Inflammatory macrophage (primary cell): ENCODE measurements at regions not wholly inside any gene's neighbourhood (a gene's known extent, or its start where the extent isn't known, plus 50 kb on each side); places are given as distances from the start of the nearest gene placed in this dataset.

Source experiments
- DNase-seq, 2 donors: peaks; one replicate each; pipeline ENCODE4 v3.0.0-alpha.2; 2020 to 2022

GRCh38 chr12:91422811-91423692 is 240.4 kb upstream of the DCN start:
- no peak for DNase-seq

- no peak for DNase-seq
Measured at GRCh38 chr12:91422127-91422526, 239.5 kb upstream of the DCN start.

- DNase-seq = no peak
Measured at GRCh38 chr12:91419809-91420208, 237.2 kb upstream of the DCN start.

GRCh38 chr12:91418221-91419090 is 235.8 kb upstream of the DCN start:
- no peak for DNase-seq

GRCh38 chr12:91417650-91418049 is 235.0 kb upstream of the DCN start:
- no peak for DNase-seq

- DNase-seq = no peak
Measured at GRCh38 chr12:91414636-91415035, 232.0 kb upstream of the DCN start.

GRCh38 chr12:91413581-91414546 is 231.2 kb upstream of the DCN start:
- no peak for DNase-seq

- no peak for DNase-seq
Measured at GRCh38 chr12:91406920-91407341, 224.3 kb upstream of the DCN start.

GRCh38 chr12:91404441-91404840 is 221.8 kb upstream of the DCN start:
- DNase-seq = no peak

- DNase-seq = no peak
Measured at GRCh38 chr12:91401190-91401589, 218.6 kb upstream of the DCN start.

GRCh38 chr12:91400271-91400670 is 217.7 kb upstream of the DCN start:
- DNase-seq = no peak

- DNase-seq = no peak
Measured at GRCh38 chr12:91397866-91398532, 215.4 kb upstream of the DCN start.

- no peak for DNase-seq
Measured at GRCh38 chr12:91396293-91396692, 213.7 kb upstream of the DCN start.

GRCh38 chr12:91395628-91396135 is 213.1 kb upstream of the DCN start:
- no peak for DNase-seq

GRCh38 chr12:91394903-91395302 is 212.3 kb upstream of the DCN start:
- DNase-seq = no peak

- DNase-seq = no peak
Measured at GRCh38 chr12:91388573-91388972, 206.0 kb upstream of the DCN start.

- no peak for DNase-seq
Measured at GRCh38 chr12:91387461-91388134, 205.0 kb upstream of the DCN start.

- DNase-seq = peak; percentile 22 to 32
Measured at GRCh38 chr12:91384806-91385205, 202.2 kb upstream of the DCN start.

GRCh38 chr12:91384366-91384765 is 201.7 kb upstream of the DCN start:
- DNase-seq = no peak

- no peak for DNase-seq
Measured at GRCh38 chr12:91383099-91383498, 200.5 kb upstream of the DCN start.

GRCh38 chr12:91382081-91382543 is 199.5 kb upstream of the DCN start:
- DNase-seq = peak; percentile 76 to 80
